LHCN-M2 (cell line): ENCODE measurements at regions not wholly inside any gene's neighbourhood (a gene's known extent, or its start where the extent isn't known, plus 50 kb on each side); places are given as distances from the start of the nearest gene placed in this dataset.
"Not testable (repeated sequence)": the region's sequence is repeated elsewhere in the genome, so short reads cannot be mapped to it uniquely, and the experiment has no call there.

ENCODE experiments used
- DNase-seq: peaks from one replicate; pipeline ENCODE4 v3.0.0-alpha.2; 2012; ENCODE audit warnings: low read depth

DNA sequence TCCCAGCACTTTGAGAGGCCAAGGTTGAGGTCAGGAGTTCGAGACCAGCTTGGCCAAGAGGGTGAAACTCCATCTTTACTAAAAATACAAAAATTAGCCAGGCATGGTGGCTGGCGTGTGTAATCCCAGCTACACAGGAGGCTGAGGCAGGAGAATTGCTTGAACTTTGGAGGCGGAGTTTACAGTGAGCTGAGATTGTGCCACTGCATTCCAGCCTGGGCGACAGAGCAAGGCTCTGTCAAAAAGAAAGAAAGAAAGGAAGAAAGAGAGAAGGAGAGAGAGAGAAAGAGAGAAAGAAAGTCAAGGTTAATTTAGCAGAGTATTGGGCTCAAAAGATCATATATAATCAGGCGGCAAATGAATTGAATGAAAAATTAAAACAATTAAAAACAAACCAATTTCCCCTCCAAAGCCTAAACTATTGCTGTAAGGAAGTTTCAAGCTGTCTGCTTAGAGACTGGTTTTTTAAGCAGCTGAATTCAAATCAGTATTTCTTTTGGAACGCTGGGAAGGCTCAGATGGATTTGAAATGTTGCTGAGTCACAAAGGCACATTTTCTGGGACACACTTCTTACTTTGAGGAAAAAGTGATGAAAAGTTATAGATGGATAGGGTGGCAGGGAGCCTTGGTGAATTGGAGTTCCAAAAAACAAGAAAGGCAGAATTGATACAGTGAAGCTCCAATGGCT is 81.3 kb upstream of the BHLHE40 start:
- DNase-seq: peak; percentile 21

DNA sequence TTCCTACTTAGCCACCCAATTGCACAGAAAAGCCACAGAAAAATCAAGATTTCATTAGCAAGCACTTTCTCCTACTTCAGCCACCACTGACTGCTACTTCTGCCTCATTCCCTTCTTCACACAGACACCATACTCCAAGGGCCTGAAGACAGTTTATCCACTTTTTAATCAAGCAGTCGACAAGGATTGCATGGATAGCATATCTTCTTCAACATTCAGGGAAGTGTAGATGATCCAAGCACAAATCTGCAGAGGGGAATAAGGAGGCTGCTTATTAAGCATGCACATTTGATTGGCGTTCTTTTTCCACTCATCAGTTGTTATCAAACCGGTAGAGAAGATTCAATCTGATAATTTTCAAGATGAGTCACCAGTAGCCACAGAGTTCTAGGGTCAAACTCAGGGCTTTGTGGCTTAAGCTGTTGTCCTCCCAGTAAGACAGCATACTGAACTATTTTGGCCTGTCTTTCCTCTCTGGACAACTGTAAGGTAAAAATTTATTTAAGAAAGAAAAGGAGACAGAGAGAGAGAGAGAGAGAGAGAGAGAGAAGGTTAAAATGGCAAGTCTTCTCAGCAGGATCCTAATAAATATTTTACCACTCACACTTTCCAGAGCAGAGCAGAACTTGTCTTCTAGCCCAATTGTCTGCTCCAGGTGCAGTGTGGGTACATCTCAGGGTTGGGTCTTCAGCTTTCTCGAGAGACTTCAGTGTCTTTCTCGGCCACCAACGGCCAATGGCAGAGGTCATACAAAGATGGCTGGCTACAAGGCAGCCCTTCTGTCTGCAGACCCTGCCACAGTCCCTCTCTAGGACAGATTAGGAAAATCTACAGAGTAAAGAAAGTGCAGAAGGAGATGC is 80.6 kb upstream of the BHLHE40 start:
- peak; percentile 64 for DNase-seq

DNA sequence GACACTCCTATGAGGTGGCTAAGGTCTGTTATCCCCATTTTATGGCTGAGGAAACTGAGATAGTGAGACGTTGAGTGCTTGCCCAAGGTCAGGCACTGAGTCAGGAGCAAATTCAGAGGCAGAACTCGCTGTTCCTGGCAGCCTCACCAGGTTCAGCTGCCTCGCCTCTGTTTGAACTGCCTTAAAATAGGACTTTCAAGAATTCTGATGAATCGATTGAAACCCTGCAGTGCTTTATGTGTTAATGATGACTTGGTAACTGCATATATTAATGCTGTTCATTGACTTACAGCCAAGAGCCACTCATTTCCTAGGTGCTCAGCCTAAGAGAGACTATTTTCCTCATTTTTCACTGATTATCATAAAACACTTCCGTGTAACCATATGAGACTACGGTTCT is 79.5 kb upstream of the BHLHE40 start:
- DNase-seq: no peak

DNA sequence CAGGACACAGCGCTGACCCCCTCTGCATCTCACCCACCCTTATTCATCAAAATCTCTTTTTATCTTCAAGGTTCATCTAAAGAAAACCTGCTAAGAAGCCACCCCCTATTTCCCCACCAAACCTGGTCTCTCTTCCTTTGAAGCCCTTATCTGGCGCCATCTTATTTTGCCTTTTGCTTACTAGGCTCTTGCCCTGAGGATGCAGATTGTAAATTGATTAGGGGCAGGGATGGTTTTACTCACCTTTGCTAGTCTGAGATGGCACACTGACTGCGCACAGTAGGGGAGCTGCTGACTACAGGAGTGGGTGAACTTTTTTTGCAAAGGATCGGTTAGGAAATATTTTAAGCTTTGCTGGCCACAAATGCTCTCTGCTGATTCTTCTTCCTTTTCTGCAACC is 78.9 kb upstream of the BHLHE40 start:
- no peak for DNase-seq

DNA sequence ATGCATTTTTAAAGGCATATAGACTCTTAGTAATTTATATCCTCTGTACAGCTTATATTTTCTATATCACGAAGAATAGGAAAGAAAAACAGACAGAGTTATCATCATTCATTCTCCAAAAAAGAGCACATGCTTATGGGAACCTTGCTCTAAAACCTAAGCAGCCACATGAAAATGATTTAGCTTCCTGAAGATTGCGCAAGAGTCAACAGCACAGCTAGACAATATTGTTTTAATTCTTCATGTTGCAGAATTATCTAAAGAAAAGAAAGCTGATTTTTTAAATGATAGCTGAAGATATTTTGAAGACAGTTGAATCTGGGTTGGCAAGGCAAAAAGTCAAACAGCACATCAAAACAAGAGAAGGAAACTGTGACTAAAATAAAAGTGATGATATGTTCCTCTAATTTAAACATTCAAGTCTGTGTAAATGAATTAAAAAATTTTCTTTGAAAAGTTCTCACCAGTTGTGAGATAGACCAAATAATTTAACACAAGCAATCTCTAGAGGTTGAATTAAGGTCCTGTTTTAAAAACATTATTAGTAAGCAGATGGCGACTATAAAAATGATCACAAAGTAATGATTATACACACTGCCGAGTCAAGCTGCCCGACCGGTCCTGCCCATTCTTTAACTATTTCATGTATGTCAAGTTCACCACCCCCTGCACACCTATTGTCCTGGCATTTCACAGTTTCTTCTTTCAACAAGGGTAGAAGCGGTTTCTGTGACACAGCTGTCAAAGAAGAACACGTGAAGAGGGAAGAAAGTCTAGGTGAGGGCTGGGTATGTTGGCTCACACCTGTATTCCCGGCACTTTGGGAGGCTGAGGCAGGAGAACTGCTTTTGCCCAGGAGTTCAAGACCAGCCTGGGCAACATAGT is 74.2 kb upstream of the BHLHE40 start:
- DNase-seq: peak; percentile 26

DNA sequence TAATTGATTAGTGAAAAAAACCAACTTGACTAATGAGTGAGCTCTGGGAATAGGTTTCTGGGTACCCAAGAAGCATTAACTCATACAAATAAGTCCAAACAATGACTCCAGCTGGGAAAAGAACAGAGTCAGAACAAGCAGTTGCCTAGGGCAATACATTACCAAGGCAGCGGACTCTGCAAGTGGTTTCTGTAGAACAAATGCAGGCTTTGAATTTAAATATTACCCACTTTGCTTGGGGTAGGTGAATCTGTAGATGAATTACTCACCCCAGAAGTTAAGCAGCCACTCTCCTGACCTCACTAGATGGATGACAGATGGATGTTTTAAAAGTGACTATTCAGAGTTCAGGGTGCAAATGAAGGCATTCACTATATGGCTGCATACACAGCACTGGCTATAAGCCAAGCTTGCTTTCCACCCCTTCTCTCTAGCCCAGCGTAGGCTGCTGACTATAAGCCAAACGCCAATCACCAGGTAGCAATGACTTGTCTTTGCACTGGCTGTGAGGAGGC is 73.1 kb upstream of the BHLHE40 start:
- no peak for DNase-seq

DNA sequence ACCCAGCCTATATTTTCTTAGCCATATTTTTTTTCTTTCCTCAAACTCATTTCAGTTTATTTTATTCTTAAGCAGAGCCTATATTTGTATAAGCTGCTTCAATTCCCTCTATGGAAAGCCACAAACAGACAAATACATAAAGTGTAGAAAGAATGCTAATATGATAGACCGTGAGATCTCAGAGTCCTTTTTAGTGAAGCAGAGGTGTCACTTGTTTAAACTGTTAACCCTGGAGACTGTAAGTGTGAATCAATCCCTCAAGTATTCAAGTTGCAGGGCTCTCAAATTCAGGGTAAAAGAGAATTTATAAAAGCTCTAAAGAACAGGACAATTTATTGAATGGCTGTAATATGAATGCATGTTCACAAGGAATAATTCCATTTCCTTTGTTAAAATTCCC is 72.2 kb upstream of the BHLHE40 start:
- no peak for DNase-seq

DNA sequence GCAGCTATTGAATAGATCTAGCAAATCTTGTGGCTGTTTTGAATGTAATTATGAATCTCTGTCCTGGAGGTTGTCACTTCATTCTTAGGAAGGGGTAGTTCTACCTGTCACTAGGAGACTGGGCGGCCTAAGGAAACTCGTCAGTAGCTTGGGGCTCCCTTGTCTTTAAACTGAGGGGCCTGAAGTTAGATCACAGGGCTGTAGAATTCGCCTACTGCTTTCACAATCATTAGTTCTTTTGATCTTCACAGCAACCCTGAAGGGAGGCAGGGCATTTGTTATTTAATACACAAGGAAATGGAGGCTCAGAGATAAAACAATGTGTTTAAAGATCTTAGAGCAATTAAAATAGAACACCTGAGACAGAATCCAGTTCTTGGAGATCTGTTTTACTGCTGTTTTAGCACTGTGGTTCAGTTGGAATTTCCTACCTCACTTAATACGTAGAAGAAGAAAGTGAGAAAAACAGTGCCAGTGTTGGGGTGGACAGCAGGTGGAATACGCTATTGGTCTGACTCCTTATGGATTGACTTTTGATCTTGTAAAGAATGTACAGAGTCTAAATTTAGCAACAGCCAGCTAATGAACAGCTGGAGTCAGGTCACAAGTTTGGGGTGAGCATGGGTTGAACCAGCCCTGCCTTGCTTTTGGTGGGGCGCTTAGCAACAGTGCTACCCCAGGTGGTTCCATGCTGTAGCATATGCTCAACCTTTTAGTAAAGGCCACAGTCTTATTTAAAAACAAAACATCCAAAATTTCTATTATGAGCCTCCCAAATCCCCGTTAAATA is 71.4 kb upstream of the BHLHE40 start:
- peak; percentile 22 for DNase-seq

DNA sequence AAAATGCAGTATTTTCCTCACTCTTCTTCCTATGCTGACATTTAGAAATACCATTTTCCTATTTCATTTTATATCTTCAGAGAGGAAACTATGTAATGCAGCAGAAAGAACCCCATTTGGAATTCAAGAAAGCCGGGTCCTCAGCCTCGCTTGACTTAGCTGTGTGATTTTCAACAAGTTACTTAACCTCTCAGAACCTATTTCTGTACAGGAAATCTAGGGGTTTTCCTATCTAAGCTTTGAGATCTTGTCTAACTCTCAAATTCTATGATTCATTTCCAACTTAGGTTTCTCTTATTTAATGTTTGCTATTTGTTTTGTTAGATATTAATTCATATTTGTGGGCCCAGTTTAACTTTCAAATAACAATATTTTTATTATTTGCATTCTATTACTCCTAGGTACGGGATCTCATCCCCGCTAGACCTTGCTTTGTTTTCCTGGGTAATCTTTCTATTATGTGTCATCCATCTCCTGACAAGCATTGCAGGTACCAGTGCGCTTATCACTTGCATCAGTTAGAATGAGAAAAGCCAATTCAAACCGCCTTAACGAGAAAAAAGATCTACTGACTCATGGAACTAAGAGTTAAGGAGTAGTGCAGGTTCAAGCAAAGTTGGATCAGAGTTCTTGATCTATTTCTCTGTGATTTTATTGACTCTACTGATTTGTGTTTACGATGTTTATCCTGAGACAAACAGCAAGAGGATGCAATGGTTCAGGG is 70.6 kb upstream of the BHLHE40 start:
- no peak for DNase-seq

DNA sequence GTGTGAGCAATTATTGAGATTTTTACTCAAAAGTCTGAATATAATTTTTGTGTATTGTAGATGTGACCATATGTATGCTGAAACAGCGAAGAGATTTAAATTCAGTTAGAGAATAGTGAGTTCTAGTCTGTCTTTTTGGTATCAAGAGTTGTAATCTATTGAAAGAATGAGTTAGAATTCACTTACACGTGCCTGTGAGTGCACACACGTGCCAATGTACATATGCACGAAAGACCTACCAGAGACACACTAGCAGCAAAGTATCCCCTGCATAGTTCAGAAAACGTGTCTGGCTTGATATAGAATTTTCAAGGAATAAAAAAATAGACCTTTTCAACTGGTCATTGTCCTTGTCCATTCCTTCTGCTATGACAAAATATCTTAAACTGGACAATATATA is 64.8 kb upstream of the BHLHE40 start:
- no peak for DNase-seq

DNA sequence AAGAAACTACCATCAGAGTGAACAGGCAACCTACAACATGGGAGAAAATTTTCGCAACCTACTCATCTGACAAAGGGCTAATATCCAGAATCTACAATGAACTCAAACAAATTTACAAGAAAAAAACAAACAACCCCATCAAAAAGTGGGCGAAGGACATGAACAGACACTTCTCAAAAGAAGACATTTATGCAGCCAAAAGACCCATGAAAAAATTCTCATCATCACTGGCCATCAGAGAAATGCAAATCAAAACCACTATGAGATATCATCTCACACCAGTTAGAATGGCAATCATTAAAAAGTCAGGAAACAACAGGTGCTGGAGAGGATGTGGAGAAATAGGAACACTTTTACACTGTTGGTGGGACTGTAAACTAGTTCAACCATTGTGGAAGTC is 57.6 kb upstream of the BHLHE40 start:
- DNase-seq: not testable (repeated sequence)

DNA sequence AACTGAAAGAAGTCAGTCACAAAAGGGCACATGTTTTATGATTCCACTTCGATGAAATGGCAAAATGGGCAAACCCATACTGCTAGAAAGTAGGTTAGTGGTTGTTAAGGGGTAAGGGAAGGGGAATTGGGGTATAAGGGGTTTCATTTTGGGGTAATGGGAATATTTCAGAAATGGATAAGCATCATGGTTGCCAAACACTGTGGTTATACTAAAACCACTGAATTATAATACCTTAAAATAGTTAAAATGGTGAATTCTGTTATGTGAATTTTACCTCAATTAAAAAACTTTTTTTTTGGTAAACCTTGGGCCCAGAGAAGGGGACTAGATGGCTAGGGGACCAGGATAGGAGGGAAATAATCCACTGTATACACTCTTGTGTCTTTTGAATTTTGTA is 52.3 kb upstream of the BHLHE40 start:
- DNase-seq: no peak

DNA sequence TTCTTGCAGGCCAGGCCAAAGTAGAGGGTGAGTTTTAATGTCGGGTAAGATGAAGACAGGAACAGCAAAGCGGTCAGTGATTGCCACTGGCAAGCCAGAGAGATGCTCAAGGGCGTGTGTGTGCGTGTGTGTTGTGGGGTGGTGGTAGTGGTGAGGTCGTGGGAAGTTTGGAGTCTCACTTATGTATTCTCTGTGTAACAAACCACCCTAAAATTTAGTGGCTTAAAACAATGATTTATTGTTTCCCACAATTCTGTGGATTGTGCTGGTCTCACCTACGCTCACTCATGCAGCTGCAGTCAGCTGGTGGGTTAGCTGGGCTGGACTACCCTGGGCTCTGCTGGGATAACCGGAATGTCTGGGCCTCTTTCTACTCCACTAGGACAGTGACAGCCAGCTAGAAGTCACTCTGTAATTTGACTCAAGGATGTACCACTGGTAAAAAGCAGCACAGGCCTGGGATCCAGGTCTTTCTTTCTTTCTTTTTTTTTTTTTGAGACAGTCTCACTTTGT is 50.9 kb upstream of the BHLHE40 start:
- DNase-seq: no peak
